ENCODE measurements at regions not wholly inside any gene's neighbourhood (a gene's known extent, or its start where the extent isn't known, plus 50 kb on each side); places are given as distances from the start of the nearest gene placed in this dataset.

DNA sequence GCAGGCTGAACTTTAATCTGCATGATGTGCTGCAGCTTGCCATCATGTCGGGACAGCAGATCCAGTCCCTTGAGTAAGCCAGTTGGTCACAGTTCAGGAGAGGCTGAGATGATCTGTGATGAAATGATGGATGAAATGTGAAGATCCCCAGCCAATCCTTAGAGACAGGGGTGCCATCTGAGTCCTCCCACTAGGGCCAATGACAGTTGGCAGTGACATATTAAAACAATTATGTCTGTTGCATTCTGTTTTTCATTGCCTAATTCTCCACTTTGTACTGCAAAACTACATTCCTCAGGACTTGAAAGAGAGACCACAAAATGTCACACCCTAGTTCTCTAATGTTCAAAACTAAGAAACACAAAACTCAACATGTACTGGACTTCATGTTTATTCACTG is 66.3 kb upstream of the CAV2 start:
- no peak overlapping the region for H3K27ac ChIP-seq (ENCODE audit: low read depth, low read length)
- H4K5ac ChIP-seq (ENCODE audit: low read length) = no peak overlapping the region
- no peaks in the 10 kb centered on the region for H3K27me3 ChIP-seq (ENCODE audit: insufficient read depth, low read length, poor library complexity)
- no peak overlapping the region for H4K8ac ChIP-seq (ENCODE audit: low read depth, low read length)
- H3K9ac ChIP-seq (ENCODE audit: low read length) = no peak overlapping the region
- H3K36me3 ChIP-seq (ENCODE audit: control insufficient read depth, insufficient read depth, low read length) = no peaks in the 10 kb centered on the region
- H2AK5ac ChIP-seq (ENCODE audit: low read length) = no peak overlapping the region
- no peak for DNase-seq
- H3K4ac ChIP-seq (ENCODE audit: low read depth, low read length) = no peak overlapping the region
- H3K18ac ChIP-seq (ENCODE audit: low read length) = no peak overlapping the region
- H3K4me1 ChIP-seq (ENCODE audit: control insufficient read depth, low read depth, low read length) = no peaks in the 10 kb centered on the region
- WGBS (ENCODE audit: extremely low coverage, insufficient coverage, low lambda C conversion rate) = no CpG with 5 or more reads among the region's 1 CpG
- H3K79me2 ChIP-seq (ENCODE audit: control insufficient read depth, insufficient read depth, low read length) = no peaks in the 10 kb centered on the region
- H3K56ac ChIP-seq (ENCODE audit: low read length) = no peak overlapping the region
- no peak overlapping the region for H3K4me3 ChIP-seq (ENCODE audit: low read length)
- H3K4me2 ChIP-seq (ENCODE audit: low read length) = no peak overlapping the region
- H2BK120ac ChIP-seq (ENCODE audit: low read depth, low read length) = no peak overlapping the region
- H3K23ac ChIP-seq (ENCODE audit: low read length) = no peak overlapping the region
- no peak overlapping the region for H2BK5ac ChIP-seq (ENCODE audit: low read length)
- H2BK15ac ChIP-seq (replicated peaks; ENCODE audit: low read depth) = no peak overlapping the region
- H3K79me1 ChIP-seq (ENCODE audit: low read length) = no peaks in the 10 kb centered on the region

GRCh38 chr7:116434820-116435341 is 64.7 kb upstream of the CAV2 start:
- Histone ChIP-seq H3K79me2 (ENCODE audit: control insufficient read depth, insufficient read depth, low read length) (no peaks in the 10 kb centered on the region), H3K4ac (ENCODE audit: low read depth, low read length) (no peak overlapping the region), H3K4me1 (ENCODE audit: control insufficient read depth, low read depth, low read length) (no peaks in the 10 kb centered on the region), H3K18ac (ENCODE audit: low read length) (no peak overlapping the region), H4K5ac (ENCODE audit: low read length) (no peak overlapping the region), H2AK5ac (ENCODE audit: low read length) (no peak overlapping the region), H2BK5ac (ENCODE audit: low read length) (no peak overlapping the region), H2BK120ac (ENCODE audit: low read depth, low read length) (no peak overlapping the region), H3K27ac (ENCODE audit: low read depth, low read length) (no peak overlapping the region), H3K36me3 (ENCODE audit: control insufficient read depth, insufficient read depth, low read length) (no peaks in the 10 kb centered on the region), H3K4me3 (ENCODE audit: low read length) (no peak overlapping the region), H3K27me3 (ENCODE audit: insufficient read depth, low read length, poor library complexity) (no peaks in the 10 kb centered on the region), H3K79me1 (ENCODE audit: low read length) (no peaks in the 10 kb centered on the region), H3K23ac (ENCODE audit: low read length) (no peak overlapping the region), H3K56ac (ENCODE audit: low read length) (no peak overlapping the region), H2BK15ac (replicated peaks; ENCODE audit: low read depth) (no peak overlapping the region), H3K9ac (ENCODE audit: low read length) (no peak overlapping the region), H3K4me2 (ENCODE audit: low read length) (no peak overlapping the region), H4K8ac (ENCODE audit: low read depth, low read length) (no peak overlapping the region)
- WGBS (ENCODE audit: extremely low coverage, insufficient coverage, low lambda C conversion rate) = no CpG with 5 or more reads among the region's 1 CpG
- DNase-seq = no peak

DNA sequence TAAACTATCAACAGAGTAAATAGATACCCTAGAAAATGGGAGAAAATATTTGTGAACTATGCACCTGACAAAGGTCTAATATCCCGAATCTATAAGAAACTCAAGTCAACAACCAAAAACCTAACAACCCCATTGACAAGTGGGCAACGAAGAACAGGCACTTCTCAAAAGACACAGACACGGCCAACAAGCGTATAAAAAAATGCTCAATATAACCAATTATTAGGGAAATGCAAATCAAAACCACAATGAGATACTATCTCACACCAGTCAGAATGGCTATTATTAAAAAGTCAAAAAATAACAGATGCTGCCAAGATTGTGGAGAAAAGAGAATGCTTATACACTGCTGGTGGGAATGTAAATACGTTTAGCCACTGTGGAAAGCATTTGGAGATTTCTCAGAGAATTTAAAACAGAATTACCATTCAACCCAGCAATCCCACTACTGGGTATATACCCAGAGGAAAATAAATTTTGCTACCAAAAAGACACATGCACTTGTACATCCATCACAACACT is 63.2 kb upstream of the CAV2 start:
- no peak overlapping the region for H3K4me3 ChIP-seq (ENCODE audit: low read length)
- DNase-seq = no peak
- H3K4ac ChIP-seq (ENCODE audit: low read depth, low read length) = no peak overlapping the region
- H2BK5ac ChIP-seq (ENCODE audit: low read length) = no peak overlapping the region
- H4K5ac ChIP-seq (ENCODE audit: low read length) = no peak overlapping the region
- H2AK5ac ChIP-seq (ENCODE audit: low read length) = no peak overlapping the region
- H3K79me2 ChIP-seq (ENCODE audit: control insufficient read depth, insufficient read depth, low read length) = no peaks in the 10 kb centered on the region
- H3K56ac ChIP-seq (ENCODE audit: low read length) = no peak overlapping the region
- H3K23ac ChIP-seq (ENCODE audit: low read length) = no peak overlapping the region
- no peaks in the 10 kb centered on the region for H3K27me3 ChIP-seq (ENCODE audit: insufficient read depth, low read length, poor library complexity)
- H3K36me3 ChIP-seq (ENCODE audit: control insufficient read depth, insufficient read depth, low read length) = no peaks in the 10 kb centered on the region
- H3K18ac ChIP-seq (ENCODE audit: low read length) = no peak overlapping the region
- H3K79me1 ChIP-seq (ENCODE audit: low read length) = no peaks in the 10 kb centered on the region
- no CpG with 5 or more reads among the region's 5 CpGs for WGBS (ENCODE audit: extremely low coverage, insufficient coverage, low lambda C conversion rate)
- no peak overlapping the region for H4K8ac ChIP-seq (ENCODE audit: low read depth, low read length)
- no peak overlapping the region for H2BK120ac ChIP-seq (ENCODE audit: low read depth, low read length)
- H2BK15ac ChIP-seq (replicated peaks; ENCODE audit: low read depth) = no peak overlapping the region
- H3K4me2 ChIP-seq (ENCODE audit: low read length) = no peak overlapping the region
- H3K9ac ChIP-seq (ENCODE audit: low read length) = no peak overlapping the region
- no peak overlapping the region for H3K27ac ChIP-seq (ENCODE audit: low read depth, low read length)
- H3K4me1 ChIP-seq (ENCODE audit: control insufficient read depth, low read depth, low read length) = no peaks in the 10 kb centered on the region

DNA sequence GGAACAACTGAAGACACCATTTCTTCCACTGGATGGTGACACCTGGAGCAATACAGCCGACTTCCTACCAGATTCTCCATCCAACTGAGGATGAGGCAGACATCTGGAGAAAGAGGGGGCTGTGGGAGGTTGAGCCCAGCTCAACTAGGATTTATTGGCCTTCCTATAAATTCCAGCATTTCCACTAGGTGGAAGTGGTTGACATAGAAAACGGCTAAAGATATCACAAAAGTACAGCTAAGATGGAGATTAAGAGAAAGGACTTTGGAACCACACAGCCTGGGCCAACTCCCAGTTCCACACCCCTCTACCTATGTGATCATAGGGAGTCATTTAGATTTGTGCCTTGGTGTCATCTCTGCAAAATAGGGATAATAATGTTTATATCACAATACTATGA is 61.3 kb upstream of the CAV2 start:
- no peak overlapping the region for H4K5ac ChIP-seq (ENCODE audit: low read length)
- peak overlapping the region; percentile 5 for H3K18ac ChIP-seq (ENCODE audit: low read length)
- WGBS (ENCODE audit: extremely low coverage, insufficient coverage, low lambda C conversion rate) = no CpG with 5 or more reads among the region's 2 CpGs
- no peak overlapping the region for H2BK120ac ChIP-seq (ENCODE audit: low read depth, low read length)
- no peak overlapping the region for H3K56ac ChIP-seq (ENCODE audit: low read length)
- H3K79me2 ChIP-seq (ENCODE audit: control insufficient read depth, insufficient read depth, low read length) = no peaks in the 10 kb centered on the region
- no peak overlapping the region for H3K9ac ChIP-seq (ENCODE audit: low read length)
- H2AK5ac ChIP-seq (ENCODE audit: low read length) = no peak overlapping the region
- H3K27me3 ChIP-seq (ENCODE audit: insufficient read depth, low read length, poor library complexity) = no peaks in the 10 kb centered on the region
- no peak overlapping the region for H3K4me3 ChIP-seq (ENCODE audit: low read length)
- H2BK15ac ChIP-seq (replicated peaks; ENCODE audit: low read depth) = no peak overlapping the region
- no peak overlapping the region for H2BK5ac ChIP-seq (ENCODE audit: low read length)
- no peaks in the 10 kb centered on the region for H3K36me3 ChIP-seq (ENCODE audit: control insufficient read depth, insufficient read depth, low read length)
- peak; percentile 42 for DNase-seq
- no peak overlapping the region for H3K4me2 ChIP-seq (ENCODE audit: low read length)
- H3K79me1 ChIP-seq (ENCODE audit: low read length) = no peaks in the 10 kb centered on the region
- no peaks in the 10 kb centered on the region for H3K4me1 ChIP-seq (ENCODE audit: control insufficient read depth, low read depth, low read length)
- no peak overlapping the region for H3K23ac ChIP-seq (ENCODE audit: low read length)
- no peak overlapping the region for H4K8ac ChIP-seq (ENCODE audit: low read depth, low read length)
- no peak overlapping the region for H3K27ac ChIP-seq (ENCODE audit: low read depth, low read length)
- no peak overlapping the region for H3K4ac ChIP-seq (ENCODE audit: low read depth, low read length)

- no peak overlapping the region for H3K23ac ChIP-seq (ENCODE audit: low read length)
- no peak overlapping the region for H3K56ac ChIP-seq (ENCODE audit: low read length)
- H3K4me1 ChIP-seq (ENCODE audit: control insufficient read depth, low read depth, low read length) = no peaks in the 10 kb centered on the region
- H3K4me2 ChIP-seq (ENCODE audit: low read length) = no peak overlapping the region
- H3K79me2 ChIP-seq (ENCODE audit: control insufficient read depth, insufficient read depth, low read length) = no peaks in the 10 kb centered on the region
- no peak overlapping the region for H3K27ac ChIP-seq (ENCODE audit: low read depth, low read length)
- DNase-seq = no peak
- H3K4ac ChIP-seq (ENCODE audit: low read depth, low read length) = no peak overlapping the region
- H4K5ac ChIP-seq (ENCODE audit: low read length) = no peak overlapping the region
- no peak overlapping the region for H3K9ac ChIP-seq (ENCODE audit: low read length)
- H2BK15ac ChIP-seq (replicated peaks; ENCODE audit: low read depth) = no peak overlapping the region
- H2BK5ac ChIP-seq (ENCODE audit: low read length) = no peak overlapping the region
- H2BK120ac ChIP-seq (ENCODE audit: low read depth, low read length) = no peak overlapping the region
- no peak overlapping the region for H2AK5ac ChIP-seq (ENCODE audit: low read length)
- no peak overlapping the region for H3K18ac ChIP-seq (ENCODE audit: low read length)
- H3K27me3 ChIP-seq (ENCODE audit: insufficient read depth, low read length, poor library complexity) = no peaks in the 10 kb centered on the region
- H3K4me3 ChIP-seq (ENCODE audit: low read length) = no peak overlapping the region
- H3K79me1 ChIP-seq (ENCODE audit: low read length) = no peaks in the 10 kb centered on the region
- H3K36me3 ChIP-seq (ENCODE audit: control insufficient read depth, insufficient read depth, low read length) = no peaks in the 10 kb centered on the region
- no CpG with 5 or more reads among the region's 1 CpG for WGBS (ENCODE audit: extremely low coverage, insufficient coverage, low lambda C conversion rate)
- H4K8ac ChIP-seq (ENCODE audit: low read depth, low read length) = no peak overlapping the region
Measured at GRCh38 chr7:116439005-116439404, 60.5 kb upstream of the CAV2 start.

DNA sequence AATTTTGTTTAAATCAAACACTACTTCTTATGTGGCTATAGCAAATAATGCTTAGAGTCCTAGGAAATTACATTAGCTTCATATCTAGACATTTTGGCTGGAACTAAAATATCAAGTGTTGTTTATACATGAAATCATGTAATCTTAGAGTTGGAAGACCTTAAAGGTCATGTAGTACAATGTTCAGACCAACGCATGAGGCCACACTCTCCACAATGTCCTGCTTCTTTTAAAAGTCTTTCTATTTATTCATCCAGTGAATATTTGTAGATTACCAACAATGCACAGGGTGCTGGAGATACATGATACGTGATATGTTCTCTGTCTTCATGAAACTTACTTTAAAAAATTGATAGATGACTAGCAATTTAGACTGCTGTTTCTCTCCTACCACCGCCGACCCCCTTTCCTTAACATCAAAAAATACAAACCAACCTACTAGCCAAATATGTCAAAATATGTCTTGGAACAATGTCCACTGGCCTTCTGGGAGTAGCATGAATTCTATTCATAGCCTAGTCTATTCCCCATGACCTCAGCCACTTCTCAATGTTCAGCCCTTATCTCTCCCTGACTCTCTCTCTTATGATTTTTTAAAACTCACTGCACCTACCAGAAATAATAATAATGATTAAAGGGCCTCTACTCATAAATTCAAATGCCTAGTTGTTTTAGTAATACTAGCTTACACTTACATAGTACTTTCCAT is 59.5 kb upstream of the CAV2 start:
- Histone ChIP-seq H3K9ac (ENCODE audit: low read length) (no peak overlapping the region), H3K23ac (ENCODE audit: low read length) (no peak overlapping the region), H3K79me2 (ENCODE audit: control insufficient read depth, insufficient read depth, low read length) (no peaks in the 10 kb centered on the region), H3K4me1 (ENCODE audit: control insufficient read depth, low read depth, low read length) (no peaks in the 10 kb centered on the region), H2BK120ac (ENCODE audit: low read depth, low read length) (no peak overlapping the region), H4K5ac (ENCODE audit: low read length) (no peak overlapping the region), H3K18ac (ENCODE audit: low read length) (no peak overlapping the region), H3K4me2 (ENCODE audit: low read length) (no peak overlapping the region), H3K27ac (ENCODE audit: low read depth, low read length) (no peak overlapping the region), H3K4me3 (ENCODE audit: low read length) (no peak overlapping the region), H3K79me1 (ENCODE audit: low read length) (no peaks in the 10 kb centered on the region), H3K4ac (ENCODE audit: low read depth, low read length) (no peak overlapping the region), H3K27me3 (ENCODE audit: insufficient read depth, low read length, poor library complexity) (no peaks in the 10 kb centered on the region), H3K36me3 (ENCODE audit: control insufficient read depth, insufficient read depth, low read length) (no peaks in the 10 kb centered on the region), H2BK5ac (ENCODE audit: low read length) (no peak overlapping the region), H4K8ac (ENCODE audit: low read depth, low read length) (no peak overlapping the region), H2BK15ac (replicated peaks; ENCODE audit: low read depth) (no peak overlapping the region), H2AK5ac (ENCODE audit: low read length) (no peak overlapping the region), H3K56ac (ENCODE audit: low read length) (no peak overlapping the region)
- no peak for DNase-seq
- WGBS (ENCODE audit: extremely low coverage, insufficient coverage, low lambda C conversion rate) = 100% methylated on average over 2 of the region's 4 CpGs

All from mesendoderm (in vitro differentiated cells).